ENCODE measurements at regions not wholly inside any gene's neighbourhood (a gene's known extent, or its start where the extent isn't known, plus 50 kb on each side); places are given as distances from the start of the nearest gene placed in this dataset.

DNA sequence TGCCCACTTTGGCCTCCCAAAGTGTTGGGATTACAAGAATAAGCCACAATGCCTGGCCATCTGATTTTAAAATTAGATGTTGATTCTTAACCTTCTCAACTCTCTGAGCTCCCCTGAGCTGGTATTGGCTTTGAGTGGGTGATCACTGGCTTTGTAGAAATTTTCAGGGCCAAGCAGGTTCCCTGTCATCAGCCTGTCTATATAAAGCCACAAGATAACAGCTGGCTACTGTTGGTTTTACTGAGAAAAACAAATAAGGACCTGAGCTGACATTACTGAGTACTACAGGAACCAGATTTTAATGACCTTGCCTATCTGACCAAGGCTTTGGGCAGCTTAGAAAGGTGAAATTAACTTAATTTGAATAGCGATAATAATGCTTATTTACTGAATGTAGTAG is 153.6 kb downstream of the MSX2 start:
- TF ChIP-seq, protein P1, sequence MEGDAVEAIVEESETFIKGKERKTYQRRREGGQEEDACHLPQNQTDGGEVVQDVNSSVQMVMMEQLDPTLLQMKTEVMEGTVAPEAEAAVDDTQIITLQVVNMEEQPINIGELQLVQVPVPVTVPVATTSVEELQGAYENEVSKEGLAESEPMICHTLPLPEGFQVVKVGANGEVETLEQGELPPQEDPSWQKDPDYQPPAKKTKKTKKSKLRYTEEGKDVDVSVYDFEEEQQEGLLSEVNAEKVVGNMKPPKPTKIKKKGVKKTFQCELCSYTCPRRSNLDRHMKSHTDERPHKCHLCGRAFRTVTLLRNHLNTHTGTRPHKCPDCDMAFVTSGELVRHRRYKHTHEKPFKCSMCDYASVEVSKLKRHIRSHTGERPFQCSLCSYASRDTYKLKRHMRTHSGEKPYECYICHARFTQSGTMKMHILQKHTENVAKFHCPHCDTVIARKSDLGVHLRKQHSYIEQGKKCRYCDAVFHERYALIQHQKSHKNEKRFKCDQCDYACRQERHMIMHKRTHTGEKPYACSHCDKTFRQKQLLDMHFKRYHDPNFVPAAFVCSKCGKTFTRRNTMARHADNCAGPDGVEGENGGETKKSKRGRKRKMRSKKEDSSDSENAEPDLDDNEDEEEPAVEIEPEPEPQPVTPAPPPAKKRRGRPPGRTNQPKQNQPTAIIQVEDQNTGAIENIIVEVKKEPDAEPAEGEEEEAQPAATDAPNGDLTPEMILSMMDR (IDR thresholded peaks at IDR 0.05), result no peak
- TF ChIP-seq POLR2AphosphoS5 (IDR thresholded peaks at IDR 0.05; ENCODE audit: insufficient read depth in 1 of 2, low read depth in 1 of 2) (no peak), POLR2A (IDR thresholded peaks at IDR 0.05) (no peak)
